ENCODE measurements at regions not wholly inside any gene's neighbourhood (a gene's known extent, or its start where the extent isn't known, plus 50 kb on each side); places are given as distances from the start of the nearest gene placed in this dataset.
A peak's percentile ranks its signal among the peaks of the same experiment; 100 is the strongest.

- TF ChIP-seq FOXP4 (CRISPR knock-in tag; IDR thresholded peaks at IDR 0.05; ENCODE audit: borderline replicate concordance) = no peak
- no peak for TF ChIP-seq EWSR1 (IDR thresholded peaks at IDR 0.05; ENCODE audit: borderline replicate concordance, low read depth, partially characterized antibody)
- TF ChIP-seq HBP1 (CRISPR knock-in tag; IDR thresholded peaks at IDR 0.05) = no peak
- TF ChIP-seq TAF15 (IDR thresholded peaks at IDR 0.05; ENCODE audit: low read depth, low read length) = no peak
- no peak for TF ChIP-seq CREB3 (tag; conservative IDR thresholded peaks at IDR 0.05; ENCODE audit: low read depth)
- no peak for TF ChIP-seq BMI1 (IDR thresholded peaks at IDR 0.05; ENCODE audit: low read length)
- TF ChIP-seq RB1 (IDR thresholded peaks at IDR 0.05; ENCODE audit: low read depth) = no peak
- TF ChIP-seq POLR3A (IDR thresholded peaks at IDR 0.05; ENCODE audit: borderline replicate concordance, extremely low read depth, insufficient read depth, insufficient read length) = no peak
- no peak for TF ChIP-seq E2F8 (IDR thresholded peaks at IDR 0.05; ENCODE audit: low read depth, partially characterized antibody)
- TF ChIP-seq KLF6 (CRISPR knock-in tag; IDR thresholded peaks at IDR 0.05; ENCODE audit: borderline replicate concordance) = peak; percentile 42; the same call in 1 of the 2 replicates
- TF ChIP-seq STAT6 (CRISPR knock-in tag; IDR thresholded peaks at IDR 0.05) = no peak
- no peak for TF ChIP-seq HDAC3 (IDR thresholded peaks at IDR 0.05; ENCODE audit: borderline replicate concordance, partially characterized antibody)
- TF ChIP-seq SMARCB1 (IDR thresholded peaks at IDR 0.05; ENCODE audit: insufficient read length, low read depth) = no peak
- TF ChIP-seq RCOR1 (IDR thresholded peaks at IDR 0.05; ENCODE audit: borderline replicate concordance in 1 of 2, low read depth in 2 of 2, low read length in 2 of 2) = no peak
- TF ChIP-seq SNRNP70 (optimal IDR thresholded peaks at IDR 0.05; ENCODE audit: low read depth, low read length) = no peak
- no peak for TF ChIP-seq ZNF830 (CRISPR knock-in tag; IDR thresholded peaks at IDR 0.05)
- no peak for TF ChIP-seq ZNF77 (CRISPR knock-in tag; IDR thresholded peaks at IDR 0.05)
Measured at GRCh38 chr2:207308519-207309224, 142.9 kb upstream of the KLF7 start (continued).

All from K562 (cell line).